Effector memory CD8-positive, alpha-beta T cell (primary cell): ENCODE measurements at regions not wholly inside any gene's neighbourhood (a gene's known extent, or its start where the extent isn't known, plus 50 kb on each side); places are given as distances from the start of the nearest gene placed in this dataset.

Source experiments
- ATAC-seq: fragments of 150-1000 bp; cut with Tn5 transposase; replicated peaks from 2 replicates; pipeline ENCODE4 v1.10.0; 2021; ENCODE audit warnings: mild to moderate bottlenecking, moderate library complexity
- DNase-seq, 3 experiments: peaks; one replicate each; pipeline ENCODE4 v3.0.0; 2021
- H3K27ac Mint-ChIP-seq, 2 donors: one replicate each; pipeline ENCODE4 v1.8.0; 2022; ENCODE audit warnings: mild to moderate bottlenecking in 2 of 2, mixed read lengths in 2 of 2, moderate library complexity in 2 of 2
- H3K27me3 Mint-ChIP-seq, 2 donors: one replicate each; pipeline ENCODE4 v1.8.0; 2022; ENCODE audit warnings: mixed read lengths in 2 of 2
- H3K36me3 Mint-ChIP-seq: one replicate; pipeline ENCODE4 v1.8.0; 2022; ENCODE audit warnings: mild to moderate bottlenecking, moderate library complexity, mixed read lengths; ENCODE audit not compliant: insufficient read depth
- H3K4me1 Mint-ChIP-seq, 2 donors: one replicate each; pipeline ENCODE4 v1.8.0; 2022; ENCODE audit warnings: low read depth in 2 of 2, mixed read lengths in 2 of 2
- H3K4me3 Mint-ChIP-seq, 2 donors: one replicate each; pipeline ENCODE4 v1.8.0; 2022; ENCODE audit warnings: mild to moderate bottlenecking in 2 of 2, mixed read lengths in 2 of 2, moderate library complexity in 2 of 2
- H3K9me3 Mint-ChIP-seq, 2 donors: one replicate each; pipeline ENCODE4 v1.8.0; 2022; ENCODE audit warnings: mixed read lengths in 2 of 2

DNA sequence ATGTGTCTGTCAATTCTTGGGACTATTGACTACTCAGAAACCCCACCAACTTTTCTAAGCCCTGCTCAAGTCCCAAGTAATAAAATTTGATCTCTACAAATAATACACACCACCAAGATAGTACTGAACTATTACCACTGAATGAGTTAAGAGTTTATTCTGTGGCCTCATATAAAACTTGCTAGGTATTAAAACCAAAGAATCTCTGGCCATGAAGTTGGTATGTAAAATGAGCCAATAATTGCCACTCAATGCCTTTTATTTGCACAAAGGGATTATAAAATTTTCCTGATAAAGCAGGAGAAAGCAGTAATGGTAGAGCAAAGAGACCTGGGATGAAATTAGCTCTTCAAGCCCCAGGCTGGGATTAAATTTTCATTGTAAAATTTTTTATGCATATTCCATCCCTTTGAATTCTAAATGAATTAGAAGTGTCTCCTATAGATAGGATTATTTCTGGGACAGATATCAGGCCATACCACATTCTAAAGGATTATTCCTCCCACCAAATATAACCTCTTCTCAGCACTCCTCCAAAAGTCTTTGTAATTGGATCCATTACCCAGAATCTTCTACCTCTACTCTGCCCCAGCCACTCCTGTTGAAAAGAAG is 450.5 kb upstream of the ACVR2A start:
- no peaks in the 10 kb centered on the region for H3K27me3 Mint-ChIP-seq
- DNase-seq (no peak), ATAC-seq (no peak)
- H3K9me3 Mint-ChIP-seq: peaks cover 0 to 9% of the 10 kb centered on the region in 2 donors
- no peak overlapping the region for H3K27ac Mint-ChIP-seq
- H3K4me1 Mint-ChIP-seq: no peaks in the 10 kb centered on the region
- H3K36me3 Mint-ChIP-seq: no peaks in the 10 kb centered on the region
- H3K4me3 Mint-ChIP-seq: no peak overlapping the region

DNA sequence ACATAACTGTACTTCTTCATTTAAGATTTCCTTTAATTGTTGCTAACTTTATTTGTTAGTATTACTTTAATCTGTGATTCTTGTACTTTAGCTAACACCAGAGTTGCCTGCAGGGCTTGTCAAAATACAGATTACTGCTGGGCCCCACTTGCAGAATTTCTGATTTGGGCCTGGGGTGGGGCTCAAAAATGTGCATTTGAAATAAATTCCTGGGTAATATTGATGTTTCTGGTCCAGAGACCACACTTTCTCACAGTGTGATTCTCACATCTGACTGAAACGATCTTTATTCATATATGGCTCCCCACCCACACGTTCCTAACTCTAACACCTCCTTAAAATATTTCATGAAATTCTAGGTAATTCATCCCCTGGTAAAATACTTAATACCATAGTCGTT is 452.6 kb upstream of the ACVR2A start:
- no peak for DNase-seq
- Mint-ChIP-seq H3K36me3 (no peaks in the 10 kb centered on the region), H3K9me3 (peaks cover 0 to 11% of the 10 kb centered on the region in 2 donors), H3K4me3 (no peak overlapping the region), H3K27ac (no peak overlapping the region), H3K4me1 (no peaks in the 10 kb centered on the region), H3K27me3 (no peaks in the 10 kb centered on the region)
- ATAC-seq: no peak

DNA sequence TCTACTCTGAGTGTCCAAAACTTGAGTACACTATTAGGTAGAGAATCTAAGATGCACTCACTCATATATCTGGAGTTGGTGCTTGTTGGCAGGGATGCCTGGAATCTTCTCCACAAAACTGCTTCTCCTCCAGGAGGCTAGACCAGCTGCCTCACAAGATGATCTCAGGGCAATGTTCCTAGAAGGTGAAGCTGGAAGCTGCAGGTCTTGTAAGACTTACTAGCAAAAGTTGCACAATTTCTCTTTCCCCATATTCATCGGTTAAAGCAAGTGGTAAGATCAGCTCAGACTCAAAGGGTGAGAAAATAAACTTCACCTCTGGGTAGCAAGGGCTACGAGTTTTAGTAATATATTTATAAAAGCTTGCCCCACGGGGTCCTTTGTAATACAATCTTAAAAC is 454.4 kb upstream of the ACVR2A start:
- peaks cover 0 to 8% of the 10 kb centered on the region in 2 donors for H3K9me3 Mint-ChIP-seq
- ATAC-seq: no peak

GRCh38 chr2:147389218-147389617 is 455.6 kb upstream of the ACVR2A start:
- no peak overlapping the region for H3K27ac Mint-ChIP-seq
- peaks cover 0 to 6% of the 10 kb centered on the region in 2 donors for H3K9me3 Mint-ChIP-seq
- ATAC-seq (no peak), DNase-seq (no peak)
- H3K36me3 Mint-ChIP-seq: no peaks in the 10 kb centered on the region
- no peaks in the 10 kb centered on the region for H3K4me1 Mint-ChIP-seq
- H3K27me3 Mint-ChIP-seq: no peaks in the 10 kb centered on the region
- no peak overlapping the region for H3K4me3 Mint-ChIP-seq

More for the DNA sequence above, 454.4 kb upstream of the ACVR2A start:
- H3K4me1 Mint-ChIP-seq: no peaks in the 10 kb centered on the region
- no peak for DNase-seq
- no peak overlapping the region for H3K4me3 Mint-ChIP-seq
- H3K36me3 Mint-ChIP-seq: no peaks in the 10 kb centered on the region
- H3K27me3 Mint-ChIP-seq: no peaks in the 10 kb centered on the region
- H3K27ac Mint-ChIP-seq: no peak overlapping the region

GRCh38 chr2:147388217-147388616 is 456.6 kb upstream of the ACVR2A start:
- Mint-ChIP-seq H3K36me3 (no peaks in the 10 kb centered on the region), H3K9me3 (peaks cover 0 to 2% of the 10 kb centered on the region in 2 donors), H3K4me1 (no peaks in the 10 kb centered on the region), H3K4me3 (no peak overlapping the region), H3K27ac (no peak overlapping the region), H3K27me3 (no peaks in the 10 kb centered on the region)
- DNase-seq (no peak), ATAC-seq (no peak)

- Mint-ChIP-seq H3K4me3 (no peak overlapping the region), H3K9me3 (peaks cover 0 to 2% of the 10 kb centered on the region in 2 donors), H3K27me3 (no peaks in the 10 kb centered on the region), H3K27ac (no peak overlapping the region), H3K4me1 (no peaks in the 10 kb centered on the region), H3K36me3 (no peaks in the 10 kb centered on the region)
- DNase-seq (no peak), ATAC-seq (no peak)
Measured at GRCh38 chr2:147386284-147386683, 458.5 kb upstream of the ACVR2A start.

DNA sequence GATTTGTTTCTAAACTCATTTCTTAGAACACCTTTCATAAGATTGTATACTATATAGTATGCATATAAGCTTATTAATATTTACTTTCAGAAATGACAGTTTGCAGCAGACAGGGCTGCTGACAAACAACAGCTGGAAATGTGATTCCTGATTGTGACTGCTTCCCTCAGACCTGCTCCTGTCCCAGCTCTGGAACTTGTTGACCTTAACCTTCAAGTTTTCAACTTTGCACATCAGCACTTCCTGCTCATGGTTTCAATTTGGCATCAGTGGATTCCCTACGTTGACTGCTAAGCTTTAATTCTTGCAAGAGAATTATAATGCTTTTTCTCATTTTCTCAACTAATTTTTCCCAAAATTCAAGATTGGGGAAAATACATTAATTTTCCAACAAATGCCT is 459.2 kb upstream of the ACVR2A start:
- no peak for ATAC-seq
- Mint-ChIP-seq H3K4me3 (no peak overlapping the region), H3K36me3 (no peaks in the 10 kb centered on the region), H3K9me3 (peaks cover 0 to 2% of the 10 kb centered on the region in 2 donors), H3K27me3 (no peaks in the 10 kb centered on the region), H3K4me1 (no peaks in the 10 kb centered on the region), H3K27ac (no peak overlapping the region)
- no peak for DNase-seq

GRCh38 chr2:147384659-147385058 is 460.2 kb upstream of the ACVR2A start:
- Mint-ChIP-seq H3K27me3 (no peaks in the 10 kb centered on the region), H3K4me3 (no peak overlapping the region), H3K4me1 (no peaks in the 10 kb centered on the region), H3K36me3 (no peaks in the 10 kb centered on the region), H3K9me3 (peaks cover 0 to 2% of the 10 kb centered on the region in 2 donors), H3K27ac (no peak overlapping the region)
- ATAC-seq (no peak), DNase-seq (no peak)

GRCh38 chr2:147382322-147382948 is 462.4 kb upstream of the ACVR2A start:
- DNase-seq (no peak), ATAC-seq (no peak)
- Mint-ChIP-seq H3K27ac (no peak overlapping the region), H3K4me1 (no peaks in the 10 kb centered on the region), H3K27me3 (no peaks in the 10 kb centered on the region), H3K4me3 (no peak overlapping the region), H3K9me3 (peaks cover 0 to 5% of the 10 kb centered on the region in 2 donors), H3K36me3 (no peaks in the 10 kb centered on the region)

DNA sequence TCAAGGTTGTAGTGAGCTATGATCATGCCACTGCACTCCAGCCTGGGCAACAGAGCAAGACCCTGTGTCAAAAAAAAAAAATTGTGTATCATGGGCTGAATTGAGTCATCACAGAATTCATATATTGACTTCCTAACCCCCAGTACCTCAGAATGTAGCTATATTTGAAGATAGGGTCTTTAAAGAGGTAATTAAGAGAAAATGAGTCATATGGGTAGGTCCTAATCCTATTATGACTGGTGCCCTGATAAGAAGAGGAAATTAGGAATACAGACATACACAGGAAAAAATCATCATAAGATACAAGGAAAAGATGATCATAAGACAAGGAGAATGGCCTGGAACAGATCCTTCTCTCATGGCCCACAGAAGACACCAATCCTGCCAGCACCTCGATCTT is 466.4 kb upstream of the ACVR2A start:
- Mint-ChIP-seq H3K36me3 (no peaks in the 10 kb centered on the region), H3K27ac (no peak overlapping the region), H3K9me3 (peaks cover 0 to 10% of the 10 kb centered on the region in 2 donors), H3K27me3 (no peaks in the 10 kb centered on the region), H3K4me3 (no peak overlapping the region), H3K4me1 (no peaks in the 10 kb centered on the region)
- no peak for ATAC-seq
- DNase-seq: no peak

DNA sequence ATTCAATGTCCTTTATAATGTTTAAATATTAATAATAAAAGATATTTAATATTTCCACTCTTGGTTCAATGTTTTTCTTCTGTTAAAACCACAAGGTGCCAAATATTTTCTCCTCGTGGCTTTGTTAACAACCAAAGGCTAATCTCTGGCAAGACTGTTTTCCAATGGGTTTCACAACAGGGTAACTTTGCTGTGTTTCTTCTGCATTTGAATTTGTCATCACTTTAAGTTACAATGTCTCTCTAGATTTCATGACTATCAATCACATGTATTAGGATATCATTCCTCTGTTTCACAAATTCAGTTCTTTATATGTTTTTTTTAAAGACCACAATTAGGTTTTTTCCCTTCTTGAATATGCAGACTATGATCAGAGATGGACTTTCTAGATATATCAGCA is 469.8 kb upstream of the ACVR2A start:
- H3K36me3 Mint-ChIP-seq: no peaks in the 10 kb centered on the region
- ATAC-seq (no peak), DNase-seq (no peak)
- H3K27me3 Mint-ChIP-seq: no peaks in the 10 kb centered on the region
- H3K4me1 Mint-ChIP-seq: no peaks in the 10 kb centered on the region
- peaks cover 0 to 10% of the 10 kb centered on the region in 2 donors for H3K9me3 Mint-ChIP-seq
- no peak overlapping the region for H3K27ac Mint-ChIP-seq
- H3K4me3 Mint-ChIP-seq: no peak overlapping the region

DNA sequence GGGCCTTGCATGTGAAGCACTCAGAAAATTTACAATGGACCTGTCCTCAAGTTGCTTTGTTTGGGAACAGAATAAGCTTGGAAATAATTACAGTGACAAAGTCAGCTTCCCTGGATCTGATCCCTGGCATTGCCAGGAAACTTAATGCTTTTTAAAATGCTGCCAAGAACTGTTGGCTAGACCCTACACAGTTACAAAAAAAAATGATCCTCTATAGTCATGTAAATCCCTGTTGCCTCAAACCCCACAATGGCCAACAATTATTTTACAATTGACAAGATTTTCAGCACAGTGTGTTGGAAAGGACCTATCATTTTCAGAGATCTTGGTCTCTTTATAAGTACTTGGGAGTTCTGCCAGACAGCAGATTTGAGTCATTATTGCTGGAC is 470.4 kb upstream of the ACVR2A start:
- DNase-seq (no peak), ATAC-seq (no peak)
- Mint-ChIP-seq H3K4me1 (no peaks in the 10 kb centered on the region), H3K27me3 (no peaks in the 10 kb centered on the region), H3K9me3 (peaks cover 0 to 9% of the 10 kb centered on the region in 2 donors), H3K36me3 (no peaks in the 10 kb centered on the region), H3K27ac (no peak overlapping the region), H3K4me3 (no peak overlapping the region)

DNA sequence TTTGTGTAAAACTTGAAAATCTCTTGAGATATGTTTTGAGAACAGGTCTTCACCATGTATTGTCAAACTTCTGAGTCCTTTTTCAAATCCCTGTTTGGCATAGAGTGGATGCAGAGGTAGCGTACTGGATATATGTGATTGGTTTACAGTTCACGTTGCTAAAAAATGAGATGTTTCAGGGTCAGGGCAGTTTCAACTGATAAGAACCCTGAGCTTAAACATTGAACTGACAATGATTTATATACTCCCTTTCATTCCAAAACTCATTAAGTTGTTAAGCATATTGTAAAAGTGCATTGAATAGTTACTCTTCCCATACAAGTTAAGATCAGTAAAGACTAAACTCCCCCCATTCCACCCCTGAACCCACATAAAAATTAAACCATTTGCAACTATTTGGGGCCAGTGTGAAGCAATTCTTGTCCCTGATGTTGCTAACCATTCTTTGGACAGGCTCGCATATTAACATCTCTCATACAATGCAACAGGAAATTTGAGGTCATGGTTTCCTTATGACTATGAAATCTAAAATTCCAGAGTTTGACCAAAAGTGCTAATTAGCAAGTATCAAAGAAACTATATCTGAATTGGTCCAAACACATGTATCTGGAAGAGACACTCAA is 470.9 kb upstream of the ACVR2A start:
- ATAC-seq (no peak), DNase-seq (no peak)
- H3K27ac Mint-ChIP-seq: no peak overlapping the region
- H3K4me1 Mint-ChIP-seq: no peaks in the 10 kb centered on the region
- no peaks in the 10 kb centered on the region for H3K36me3 Mint-ChIP-seq
- H3K4me3 Mint-ChIP-seq: no peak overlapping the region
- H3K27me3 Mint-ChIP-seq: no peaks in the 10 kb centered on the region
- peaks cover 0 to 8% of the 10 kb centered on the region in 2 donors for H3K9me3 Mint-ChIP-seq

- Mint-ChIP-seq H3K4me1 (peaks cover 4 to 8% of the 10 kb centered on the region in 2 donors), H3K36me3 (no peaks in the 10 kb centered on the region), H3K4me3 (no peak overlapping the region), H3K27ac (no peak overlapping the region), H3K9me3 (peaks cover 0 to 3% of the 10 kb centered on the region in 2 donors), H3K27me3 (no peaks in the 10 kb centered on the region)
- DNase-seq (no peak), ATAC-seq (no peak)
Measured at GRCh38 chr2:147368306-147368705, 476.5 kb upstream of the ACVR2A start.
